Stimulated activated memory B cell treated with anti-CD40 and anti-IgM and Interleukin-4, amounts not matched to agents 10 μg/mL and 1 μg/mL and 100 μg/mL, for 72 hours (primary cell): ENCODE measurements at regions not wholly inside any gene's neighbourhood (a gene's known extent, or its start where the extent isn't known, plus 50 kb on each side); places are given as distances from the start of the nearest gene placed in this dataset.
"Not testable (repeated sequence)": the region's sequence is repeated elsewhere in the genome, so short reads cannot be mapped to it uniquely, and the experiment has no call there.

Experiments used
- ATAC-seq: fragments of 150-1000 bp; cut with Tn5 transposase; 2 replicates; pipeline ENCODE4 v1.10.0; 2021
- H3K27ac Mint-ChIP-seq: one replicate; pipeline ENCODE4 v1.8.0; 2022; ENCODE audit warnings: mild to moderate bottlenecking, mixed read lengths
- H3K27me3 Mint-ChIP-seq: one replicate; pipeline ENCODE4 v1.8.0; 2022; ENCODE audit warnings: mixed read lengths
- H3K36me3 Mint-ChIP-seq: one replicate; pipeline ENCODE4 v1.8.0; 2022; ENCODE audit warnings: mixed read lengths
- H3K4me1 Mint-ChIP-seq: one replicate; pipeline ENCODE4 v1.8.0; 2022; ENCODE audit warnings: mixed read lengths
- H3K4me3 Mint-ChIP-seq: one replicate; pipeline ENCODE4 v1.8.0; 2022; ENCODE audit warnings: mild to moderate bottlenecking, moderate library complexity, mixed read lengths
- H3K9me3 Mint-ChIP-seq: one replicate; pipeline ENCODE4 v1.8.0; 2022; ENCODE audit warnings: mixed read lengths

- H3K27ac Mint-ChIP-seq = no peak overlapping the region
- no peaks in the 10 kb centered on the region for H3K9me3 Mint-ChIP-seq
- no peaks in the 10 kb centered on the region for H3K4me1 Mint-ChIP-seq
- no peak overlapping the region for H3K4me3 Mint-ChIP-seq
- H3K27me3 Mint-ChIP-seq = peaks cover 11% of the 10 kb centered on the region
- H3K36me3 Mint-ChIP-seq = no peaks in the 10 kb centered on the region
- no peak for ATAC-seq
Observed at GRCh38 chr12:105485321-105485910, 154.9 kb downstream of the C12orf75 start.

DNA sequence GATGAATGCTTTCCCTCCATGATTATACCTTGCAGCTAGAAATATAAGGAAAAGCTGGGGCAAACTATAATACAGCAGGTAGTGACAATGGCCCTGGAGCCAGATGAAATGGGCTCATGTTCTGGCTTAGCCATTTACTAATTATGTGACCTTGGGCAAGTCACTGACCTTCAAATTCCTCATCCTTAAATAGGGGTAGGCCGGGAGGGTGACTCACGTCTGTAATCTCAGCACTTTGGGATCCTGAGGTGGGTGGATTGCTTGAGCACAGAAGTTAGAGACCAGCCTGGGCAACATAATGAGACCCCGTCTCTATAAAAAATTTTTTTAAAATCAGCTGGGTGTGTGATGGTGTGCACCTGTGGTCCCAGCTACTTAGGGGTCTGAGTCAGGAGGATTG lies 155.4 kb downstream of the C12orf75 start:
- Mint-ChIP-seq H3K9me3 (no peaks in the 10 kb centered on the region), H3K27me3 (peaks cover 11% of the 10 kb centered on the region), H3K36me3 (no peaks in the 10 kb centered on the region)

DNA sequence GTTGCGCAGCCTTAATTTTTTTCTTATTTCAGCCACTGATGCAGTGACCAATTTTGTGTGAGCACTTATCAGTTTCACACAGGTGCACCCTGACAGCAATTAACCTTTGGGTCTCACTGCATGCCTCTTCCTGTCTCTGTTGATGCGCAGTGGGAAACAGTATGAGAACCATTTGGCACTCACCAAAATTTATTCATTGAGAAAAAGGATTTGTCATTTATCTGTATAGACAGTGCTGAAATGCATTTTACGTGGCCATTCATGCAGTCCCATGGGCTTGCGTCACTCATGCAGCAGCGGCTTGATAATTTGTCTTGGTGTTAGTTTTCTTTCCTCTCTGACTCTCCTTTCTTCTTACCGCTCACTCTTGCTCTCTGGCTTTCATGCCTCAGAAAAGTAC lies 157.5 kb downstream of the C12orf75 start:
- no peak overlapping the region for H3K27ac Mint-ChIP-seq
- no peak overlapping the region for H3K4me3 Mint-ChIP-seq
- H3K9me3 Mint-ChIP-seq = no peaks in the 10 kb centered on the region
- H3K27me3 Mint-ChIP-seq = peaks cover 9% of the 10 kb centered on the region
- no peaks in the 10 kb centered on the region for H3K36me3 Mint-ChIP-seq
- no peak for ATAC-seq
- no peaks in the 10 kb centered on the region for H3K4me1 Mint-ChIP-seq

More for the DNA sequence above, 155.4 kb downstream of the C12orf75 start:
- Mint-ChIP-seq H3K4me3 (no peak overlapping the region), H3K27ac (no peak overlapping the region), H3K4me1 (no peaks in the 10 kb centered on the region)
- ATAC-seq = no peak

DNA sequence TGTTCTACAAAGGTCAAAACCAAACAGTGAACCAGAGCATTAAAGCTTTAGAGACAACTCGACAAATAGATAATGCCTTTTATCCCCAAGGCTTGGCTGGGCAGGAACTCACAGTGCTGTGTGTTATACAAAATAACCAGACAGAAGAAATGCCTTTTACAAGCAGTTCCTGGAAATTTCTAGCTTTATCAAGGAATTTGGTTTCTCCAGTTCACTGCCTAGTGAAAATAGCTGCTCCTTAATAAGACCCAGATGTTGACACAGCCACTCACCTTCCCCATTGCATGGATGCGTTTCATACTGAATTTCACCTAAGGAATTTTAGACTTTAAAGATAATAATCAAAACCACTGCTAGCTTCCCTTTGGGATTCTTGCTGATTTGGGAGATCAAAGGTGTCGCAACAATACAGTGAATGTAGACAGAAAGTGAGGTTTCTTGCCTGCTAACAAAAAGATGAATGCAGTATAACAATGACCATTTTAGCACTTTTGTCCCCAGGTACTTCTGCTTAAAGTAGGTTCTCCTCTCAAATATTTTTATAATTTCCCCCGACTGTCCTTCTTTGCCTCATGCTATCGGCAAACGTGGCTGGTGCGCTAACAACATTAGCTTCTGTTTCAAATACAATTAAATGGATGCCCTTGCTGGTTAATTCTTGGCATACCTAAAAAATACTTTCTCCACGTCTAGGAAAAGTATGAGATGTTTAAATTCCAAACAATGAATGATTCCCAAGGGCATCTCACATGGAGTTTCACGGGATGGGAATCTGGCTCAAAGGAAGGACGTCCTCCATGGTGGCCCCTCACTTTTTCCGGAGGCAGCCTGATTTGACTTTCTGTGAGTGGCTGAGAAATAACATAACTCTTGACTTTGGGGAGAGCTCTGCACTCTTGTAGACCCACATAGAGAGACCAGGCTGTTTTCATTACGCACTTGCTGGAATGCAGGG lies 162.4 kb downstream of the C12orf75 start:
- peaks cover 15% of the 10 kb centered on the region for H3K27me3 Mint-ChIP-seq
- peaks cover 9% of the 10 kb centered on the region for H3K9me3 Mint-ChIP-seq
- no peaks in the 10 kb centered on the region for H3K4me1 Mint-ChIP-seq
- no peak for ATAC-seq
- no peak overlapping the region for H3K4me3 Mint-ChIP-seq
- H3K36me3 Mint-ChIP-seq = peaks cover 6% of the 10 kb centered on the region
- no peak overlapping the region for H3K27ac Mint-ChIP-seq

DNA sequence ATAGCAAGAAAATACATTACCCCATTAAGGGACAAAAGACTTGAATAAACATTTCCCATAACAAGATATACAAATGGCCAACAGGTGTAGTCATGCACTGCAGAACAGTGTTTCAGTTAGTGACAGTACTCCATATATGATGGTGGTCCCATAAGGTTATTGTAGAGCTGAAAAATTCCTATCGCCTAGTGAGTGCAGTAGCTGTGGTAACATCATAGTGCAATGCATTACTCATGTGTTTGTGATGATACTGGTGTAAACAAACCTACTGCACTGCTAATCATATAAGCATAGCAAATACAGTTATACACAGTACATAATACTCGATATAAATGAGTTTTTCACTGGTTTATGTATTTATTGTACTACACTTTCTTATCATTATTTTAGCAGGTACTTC lies 168.7 kb downstream of the C12orf75 start:
- no peak for ATAC-seq
- Mint-ChIP-seq H3K27ac (no peak overlapping the region), H3K9me3 (peaks cover 11% of the 10 kb centered on the region), H3K27me3 (peaks cover 40% of the 10 kb centered on the region), H3K4me3 (no peak overlapping the region), H3K4me1 (no peaks in the 10 kb centered on the region), H3K36me3 (peaks cover 6% of the 10 kb centered on the region)

DNA sequence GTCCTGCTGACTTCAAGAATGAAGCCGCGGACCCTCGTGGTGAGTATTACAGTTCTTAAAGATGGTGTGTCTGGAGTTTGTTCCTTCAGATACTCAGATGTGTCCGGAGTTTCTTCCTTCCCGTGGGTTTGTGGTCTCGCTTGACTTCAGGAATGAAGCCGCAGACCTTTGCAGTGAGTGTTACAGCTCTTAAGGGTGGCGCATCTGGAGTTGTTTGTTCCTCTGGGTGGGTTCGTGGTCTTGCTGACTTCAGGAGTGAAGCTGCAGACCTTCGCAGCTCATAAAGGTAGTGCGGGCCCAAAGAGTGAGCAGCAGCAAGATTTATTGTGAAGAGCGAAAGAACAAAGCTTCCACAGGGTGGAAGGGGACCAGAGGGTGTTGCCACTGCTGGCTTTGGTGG lies 170.2 kb downstream of the C12orf75 start:
- H3K27me3 Mint-ChIP-seq = peaks cover 48% of the 10 kb centered on the region
- H3K9me3 Mint-ChIP-seq, H3K27ac Mint-ChIP-seq, H3K4me3 Mint-ChIP-seq, ATAC-seq, H3K4me1 Mint-ChIP-seq, H3K36me3 Mint-ChIP-seq: not testable (repeated sequence)

DNA sequence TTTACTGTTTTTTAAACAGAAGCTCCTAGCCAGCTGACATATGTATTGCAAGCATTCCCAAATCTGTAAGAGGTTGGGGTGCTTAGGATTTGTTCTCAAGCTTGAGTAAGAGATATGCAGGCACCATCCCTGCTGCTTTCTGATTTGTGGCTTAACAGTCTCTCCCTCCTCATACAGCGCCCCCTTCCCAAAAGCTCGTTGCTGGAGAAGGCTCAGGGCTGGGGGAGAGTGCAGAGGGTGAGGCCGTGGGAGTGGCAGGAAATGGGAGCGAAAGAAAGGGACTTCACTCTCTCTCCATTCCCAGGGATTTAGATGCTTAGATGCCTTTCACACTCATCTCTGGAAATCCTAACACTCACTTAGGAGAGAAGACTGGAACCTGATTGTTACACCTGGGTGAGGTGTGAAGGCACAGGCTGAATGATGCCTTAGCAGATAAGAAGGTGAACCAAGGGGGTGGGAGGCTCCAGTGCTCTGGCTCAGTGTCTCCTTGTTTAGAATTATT lies 172.0 kb downstream of the C12orf75 start:
- peaks cover 48% of the 10 kb centered on the region for H3K27me3 Mint-ChIP-seq
- ATAC-seq = no peak
- no peaks in the 10 kb centered on the region for H3K36me3 Mint-ChIP-seq
- H3K4me3 Mint-ChIP-seq = no peak overlapping the region
- H3K4me1 Mint-ChIP-seq = no peaks in the 10 kb centered on the region
- H3K9me3 Mint-ChIP-seq = peaks cover 2% of the 10 kb centered on the region
- H3K27ac Mint-ChIP-seq = no peak overlapping the region

GRCh38 chr12:105503619-105504018 lies 173.1 kb downstream of the C12orf75 start:
- no peaks in the 10 kb centered on the region for H3K4me1 Mint-ChIP-seq
- H3K27ac Mint-ChIP-seq = no peak overlapping the region
- no peaks in the 10 kb centered on the region for H3K9me3 Mint-ChIP-seq
- no peak overlapping the region for H3K4me3 Mint-ChIP-seq
- H3K36me3 Mint-ChIP-seq = no peaks in the 10 kb centered on the region
- ATAC-seq = no peak
- peaks cover 48% of the 10 kb centered on the region for H3K27me3 Mint-ChIP-seq

- no peaks in the 10 kb centered on the region for H3K9me3 Mint-ChIP-seq
- H3K27me3 Mint-ChIP-seq = peaks cover 48% of the 10 kb centered on the region
- H3K36me3 Mint-ChIP-seq = no peaks in the 10 kb centered on the region
- no peak overlapping the region for H3K27ac Mint-ChIP-seq
- no peak overlapping the region for H3K4me3 Mint-ChIP-seq
- no peaks in the 10 kb centered on the region for H3K4me1 Mint-ChIP-seq
- no peak for ATAC-seq
Observed at GRCh38 chr12:105504286-105504685, 173.8 kb downstream of the C12orf75 start.

DNA sequence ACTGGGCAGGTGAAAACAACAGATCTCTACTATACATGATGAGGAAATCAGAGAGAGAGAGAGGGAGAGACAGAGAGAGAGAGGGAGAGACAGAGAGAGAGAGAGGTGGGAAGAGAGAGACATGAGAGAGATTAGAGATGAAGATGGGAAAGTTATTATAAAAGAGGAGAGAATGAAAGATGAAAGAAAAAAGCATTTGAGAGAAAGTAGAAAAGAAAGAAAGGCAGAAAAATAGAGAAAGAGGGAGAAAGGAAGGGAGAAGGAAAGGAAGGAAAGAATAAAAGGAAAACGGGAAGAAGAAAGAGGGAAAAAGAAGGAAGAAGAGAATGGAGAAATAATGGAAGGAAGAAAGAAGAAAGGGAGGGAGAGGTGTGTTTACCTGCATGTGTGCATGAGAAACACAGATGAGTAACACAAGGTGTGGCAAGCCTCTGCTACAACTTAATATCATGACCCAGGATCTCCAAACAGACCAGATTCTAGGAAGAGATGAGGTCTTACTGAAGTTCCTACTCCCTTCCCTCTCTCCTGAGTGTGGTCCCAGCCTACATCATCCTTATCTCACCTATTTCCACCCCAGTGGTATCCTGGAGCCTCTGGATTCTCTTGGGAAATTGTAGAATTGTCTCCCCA lies 176.3 kb downstream of the C12orf75 start:
- H3K4me1 Mint-ChIP-seq = no peaks in the 10 kb centered on the region
- ATAC-seq = no peak
- H3K36me3 Mint-ChIP-seq = no peaks in the 10 kb centered on the region
- H3K27ac Mint-ChIP-seq = no peak overlapping the region
- peaks cover 43% of the 10 kb centered on the region for H3K27me3 Mint-ChIP-seq
- H3K9me3 Mint-ChIP-seq = no peaks in the 10 kb centered on the region
- H3K4me3 Mint-ChIP-seq = no peak overlapping the region

- Mint-ChIP-seq H3K27ac (no peak overlapping the region), H3K4me3 (no peak overlapping the region), H3K9me3 (no peaks in the 10 kb centered on the region), H3K27me3 (peaks cover 36% of the 10 kb centered on the region), H3K36me3 (no peaks in the 10 kb centered on the region), H3K4me1 (no peaks in the 10 kb centered on the region)
- no peak for ATAC-seq
Observed at GRCh38 chr12:105507311-105508038, 177.0 kb downstream of the C12orf75 start.

DNA sequence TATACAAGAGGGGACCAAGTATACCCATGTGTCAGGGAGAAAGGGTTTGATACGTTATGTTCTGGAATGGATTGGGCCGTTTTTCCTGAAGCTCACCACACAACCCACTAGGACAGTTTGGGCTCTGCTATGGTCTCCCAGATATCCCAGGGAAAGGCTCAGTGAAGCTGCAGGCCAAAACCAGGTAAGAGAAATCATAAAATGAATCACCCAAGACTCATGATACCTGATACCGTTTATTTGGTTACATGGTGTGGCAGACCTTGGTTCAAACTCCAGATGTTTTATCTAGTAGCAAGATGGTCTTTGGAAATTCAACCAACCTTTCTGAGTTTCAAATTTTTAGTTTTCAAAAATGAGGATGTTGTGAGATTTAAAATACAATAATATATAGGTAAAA lies 177.6 kb downstream of the C12orf75 start:
- Mint-ChIP-seq H3K36me3 (no peaks in the 10 kb centered on the region), H3K4me3 (no peak overlapping the region), H3K4me1 (no peaks in the 10 kb centered on the region), H3K27ac (no peak overlapping the region), H3K27me3 (peaks cover 34% of the 10 kb centered on the region), H3K9me3 (no peaks in the 10 kb centered on the region)
- no peak for ATAC-seq

DNA sequence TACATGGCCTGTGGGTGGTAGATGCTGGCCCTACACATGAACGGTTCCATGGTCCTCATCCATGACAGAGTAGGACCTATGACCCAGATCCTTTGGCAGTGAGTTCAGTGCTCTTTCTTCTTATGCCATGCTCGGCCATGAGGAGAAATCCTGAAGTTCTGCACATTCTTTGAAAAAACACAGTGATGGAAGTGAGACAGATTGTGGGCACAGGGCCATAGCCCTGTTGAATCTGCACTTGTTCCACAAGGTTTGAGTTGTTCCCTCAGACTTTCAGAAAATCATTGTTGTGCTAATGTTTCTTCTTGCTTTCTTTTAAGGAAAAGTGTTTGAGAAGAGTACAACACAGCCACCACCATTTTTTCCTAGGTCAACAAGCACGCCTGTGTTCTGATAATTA lies 180.0 kb downstream of the C12orf75 start:
- peaks cover 17% of the 10 kb centered on the region for H3K27me3 Mint-ChIP-seq
- H3K9me3 Mint-ChIP-seq = no peaks in the 10 kb centered on the region
- no peaks in the 10 kb centered on the region for H3K36me3 Mint-ChIP-seq
- ATAC-seq = no peak
- no peak overlapping the region for H3K4me3 Mint-ChIP-seq
- H3K4me1 Mint-ChIP-seq = no peaks in the 10 kb centered on the region
- no peak overlapping the region for H3K27ac Mint-ChIP-seq

DNA sequence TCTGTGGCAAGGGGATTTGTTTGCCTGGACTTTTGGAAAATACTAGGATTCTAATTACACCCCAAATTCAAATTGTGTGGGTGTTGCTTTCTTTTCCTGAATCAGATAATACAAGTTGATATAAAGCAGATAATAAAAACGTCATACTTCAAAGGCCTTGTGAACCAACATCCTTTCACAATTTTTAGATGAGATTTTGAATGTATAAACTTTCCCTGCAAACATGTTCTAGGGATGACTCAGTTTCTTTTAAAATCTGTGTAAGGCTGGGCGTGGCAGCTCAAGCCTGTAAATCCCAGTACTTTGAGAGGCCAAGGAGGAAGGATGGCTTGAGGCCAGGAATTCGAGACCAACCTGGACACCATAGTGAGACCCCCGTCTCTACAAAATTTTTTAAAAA lies 182.4 kb downstream of the C12orf75 start:
- not testable (repeated sequence) for H3K4me3 Mint-ChIP-seq, H3K36me3 Mint-ChIP-seq, H3K9me3 Mint-ChIP-seq, ATAC-seq, H3K27me3 Mint-ChIP-seq, H3K4me1 Mint-ChIP-seq, H3K27ac Mint-ChIP-seq
